GM21825 (cell line): ENCODE measurements at regions not wholly inside any gene's neighbourhood (a gene's known extent, or its start where the extent isn't known, plus 50 kb on each side); places are given as distances from the start of the nearest gene placed in this dataset.
"Not testable (repeated sequence)": the region's sequence is repeated elsewhere in the genome, so short reads cannot be mapped to it uniquely, and the experiment has no call there.

Experiments
- ATAC-seq: cut with Tn5 transposase; IDR thresholded peaks from one replicate; pipeline ENCODE4 v1.9.1; 2021; ENCODE audit warnings: mild to moderate bottlenecking, moderate library complexity; ENCODE audit not compliant: unreplicated experiment

DNA sequence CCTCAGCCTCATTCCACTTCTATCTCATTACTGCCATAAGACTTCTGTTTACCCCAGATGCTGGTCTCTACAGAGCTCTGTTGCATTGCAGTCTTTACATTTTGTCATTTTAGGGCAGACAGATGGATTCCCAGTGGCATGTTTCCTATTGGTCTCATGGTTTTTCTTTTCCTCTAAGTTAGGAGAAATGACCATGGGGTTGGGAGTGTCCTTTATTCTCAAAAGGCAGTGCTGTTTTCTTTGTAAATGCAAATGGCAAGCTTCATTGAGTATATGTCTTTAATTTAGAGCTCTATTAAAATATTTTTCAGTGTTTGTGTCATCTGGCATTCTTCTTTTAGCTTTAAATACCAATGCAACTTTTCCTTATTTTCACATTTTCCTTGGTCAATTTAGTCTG is 57.0 kb downstream of the MSTN start:
- ATAC-seq, result no peak

DNA sequence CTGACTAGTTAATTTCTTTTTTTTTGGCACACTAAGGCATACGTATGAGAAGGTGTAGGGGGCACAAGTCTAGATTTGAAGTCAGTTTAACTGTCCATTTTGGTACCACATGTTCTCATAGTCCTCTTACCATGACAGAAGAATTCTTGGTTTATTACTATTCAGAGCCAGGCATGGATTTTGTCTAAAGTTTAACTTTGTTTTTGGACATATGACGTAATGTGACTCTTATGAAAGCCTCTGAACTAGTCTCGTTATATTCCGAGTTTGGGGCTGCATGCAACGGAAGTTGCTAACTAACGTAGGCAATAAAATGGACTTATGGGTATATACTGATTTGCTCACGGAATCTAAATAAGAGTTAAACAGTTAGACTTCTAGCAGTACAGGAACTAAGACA is 62.9 kb downstream of the MSTN start:
- no peak for ATAC-seq

DNA sequence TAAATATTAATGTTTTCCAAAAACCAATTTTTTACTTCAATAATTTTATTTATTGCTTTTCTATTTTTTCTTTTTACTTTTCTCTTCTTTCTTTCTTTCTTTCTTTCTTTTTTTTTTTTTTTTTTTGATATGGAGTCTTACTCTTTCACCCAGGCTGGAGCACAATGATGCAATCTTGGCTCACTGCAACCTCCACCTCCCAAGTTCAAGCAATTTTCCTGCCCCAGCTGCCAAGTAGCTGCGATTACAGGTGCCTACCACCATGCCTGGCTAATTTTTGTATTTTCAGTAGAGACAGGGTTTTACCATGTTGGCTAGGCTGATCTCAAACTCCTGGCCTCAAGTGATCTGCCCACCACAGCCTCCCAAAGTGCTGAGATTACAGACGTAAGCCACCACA is 63.9 kb downstream of the MSTN start:
- not testable (repeated sequence) for ATAC-seq

DNA sequence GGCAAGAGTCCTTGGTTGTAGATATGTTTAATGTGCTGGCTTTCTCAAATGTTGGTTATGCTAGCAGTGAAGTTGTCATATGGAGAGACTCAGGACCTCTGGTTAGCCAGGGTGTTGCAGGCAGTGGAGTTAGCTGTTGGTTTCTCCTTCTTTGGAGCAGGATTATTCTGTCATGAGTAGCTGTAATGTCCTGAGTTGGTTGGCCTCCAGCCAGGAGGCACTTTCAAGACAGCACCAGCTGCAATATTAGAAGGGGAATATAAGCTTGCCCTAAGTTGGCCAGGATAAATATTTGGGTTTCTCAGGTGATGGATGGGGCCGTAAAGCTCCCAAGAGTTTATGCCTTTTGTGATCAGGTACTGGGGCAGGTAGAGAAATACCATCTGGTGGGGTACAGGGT is 65.5 kb downstream of the MSTN start:
- ATAC-seq, result no peak

DNA sequence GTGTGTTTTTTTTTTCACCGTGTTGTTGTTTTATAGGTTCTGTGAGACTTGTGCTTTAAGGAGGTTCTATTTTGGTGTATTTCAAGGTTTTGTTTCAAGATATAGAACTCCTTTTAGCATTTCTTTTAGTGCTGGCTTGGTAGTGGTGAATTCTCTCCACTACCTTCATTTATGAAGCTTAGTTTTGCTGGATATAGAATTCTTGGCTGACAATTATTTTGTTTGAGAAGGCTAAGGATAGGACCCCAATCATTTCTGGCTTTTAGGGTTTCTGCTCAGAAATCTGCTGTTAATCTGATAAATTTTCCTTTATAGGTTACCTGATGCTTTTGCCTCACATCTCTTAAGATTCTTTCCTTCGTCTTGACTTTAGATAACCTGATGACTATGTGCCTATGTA is 66.8 kb downstream of the MSTN start:
- ATAC-seq, result no peak

DNA sequence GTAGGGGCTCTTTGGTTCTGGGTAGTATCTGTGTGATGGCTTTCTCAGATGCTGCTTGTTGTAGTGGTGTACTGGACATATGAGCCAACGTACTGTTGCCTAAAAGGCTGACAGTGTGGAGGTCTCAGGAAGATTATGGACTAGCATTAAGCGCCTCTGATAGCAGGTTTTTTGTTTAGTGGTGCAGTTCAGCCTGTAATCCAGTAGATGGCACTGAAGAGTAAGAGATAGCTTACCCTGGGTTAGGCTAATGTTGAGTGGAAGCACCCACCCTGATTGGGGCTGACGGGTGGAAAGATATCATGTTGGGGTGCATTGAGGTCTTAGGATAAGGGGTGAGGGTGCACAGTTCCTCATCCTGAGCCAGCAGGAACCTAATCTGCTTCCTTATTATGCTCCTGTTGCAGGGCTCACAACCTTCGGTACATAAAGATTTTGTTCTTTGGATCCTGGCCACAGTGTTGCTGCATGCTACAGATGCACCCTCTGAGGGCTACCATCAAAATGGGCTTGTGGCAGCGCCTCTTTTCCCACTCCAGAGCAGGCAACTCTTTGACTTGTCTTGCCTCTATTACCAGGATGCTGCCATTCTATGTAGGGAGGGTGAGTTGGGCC is 79.6 kb downstream of the MSTN start:
- ATAC-seq, result no peak

DNA sequence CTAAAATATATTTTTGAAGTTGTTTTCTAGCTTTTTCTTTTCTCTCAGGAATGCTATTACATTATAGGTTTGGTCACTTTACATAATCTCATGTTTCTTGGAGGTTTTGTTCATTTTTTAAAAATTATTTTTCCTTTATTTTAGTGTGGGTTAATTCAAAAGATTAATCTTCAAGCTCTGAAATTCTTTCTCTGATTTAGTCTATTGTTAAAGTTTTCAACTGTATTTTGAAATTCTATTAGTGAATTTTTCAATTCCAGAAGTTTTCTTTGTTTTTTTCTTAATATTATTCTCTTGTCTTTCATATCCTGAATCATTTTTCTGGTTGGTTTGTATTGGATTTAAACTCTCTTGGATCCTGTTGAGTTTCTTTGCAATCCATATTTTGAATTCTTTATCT is 80.4 kb downstream of the MSTN start:
- no peak for ATAC-seq

DNA sequence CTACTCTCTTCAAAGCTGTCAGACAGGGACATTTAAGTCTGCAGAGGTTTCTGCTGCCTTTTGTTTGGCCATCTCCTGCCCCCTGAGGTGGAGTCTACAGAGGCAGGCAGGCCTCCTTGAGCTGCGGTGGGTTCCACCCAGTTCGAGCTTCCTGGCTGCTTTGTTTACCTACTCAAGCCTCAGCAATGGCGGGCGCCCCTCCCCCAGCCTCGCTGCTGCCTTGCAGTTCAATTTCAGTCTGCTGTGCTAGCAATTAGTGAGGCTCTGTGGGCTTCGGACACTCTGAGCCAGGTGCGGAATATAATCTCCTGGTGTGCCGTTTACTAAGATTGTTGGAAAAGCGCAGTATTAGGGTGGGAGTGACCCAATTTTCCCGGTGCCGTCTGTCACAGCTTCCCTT is 86.0 kb downstream of the MSTN start:
- ATAC-seq, result not testable (repeated sequence)

DNA sequence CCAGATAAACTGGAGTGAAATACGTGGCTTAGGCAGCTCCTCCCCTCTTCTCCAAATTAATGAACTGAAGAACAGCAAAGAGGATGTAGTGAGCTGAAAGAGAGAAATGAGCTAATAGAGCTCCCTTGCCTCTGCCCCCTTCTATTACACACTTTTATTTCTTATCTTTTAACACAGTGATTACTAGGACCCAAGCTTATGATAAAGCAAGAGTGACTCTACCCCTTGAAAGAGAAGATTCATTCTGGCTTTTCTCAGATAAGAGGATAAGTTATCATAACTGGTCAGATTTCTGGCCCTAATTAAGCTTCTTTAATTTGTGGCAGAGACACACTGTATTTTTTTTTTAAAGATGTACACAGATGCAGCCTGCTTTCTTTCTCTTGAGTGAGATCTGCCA is 102.2 kb downstream of the MSTN start:
- ATAC-seq, result no peak

DNA sequence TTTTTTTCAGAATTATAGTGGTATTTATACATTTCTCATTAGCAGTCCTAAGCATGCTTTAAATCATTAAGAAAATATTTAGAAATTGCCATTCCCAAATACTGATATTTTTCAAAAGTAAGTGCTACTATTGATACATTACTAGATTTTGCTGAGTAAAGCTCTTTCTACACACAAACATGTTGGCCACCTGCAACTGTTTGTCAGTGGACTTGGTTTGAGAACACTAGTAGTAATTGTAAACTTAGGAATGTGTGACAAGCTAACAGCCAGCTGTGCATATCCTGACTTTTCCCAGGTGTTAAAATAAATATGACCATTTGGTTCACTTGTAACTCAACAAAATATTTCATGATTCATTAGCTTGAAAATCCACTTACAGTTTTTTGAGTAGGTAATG is 103.1 kb downstream of the MSTN start:
- ATAC-seq, result no peak

DNA sequence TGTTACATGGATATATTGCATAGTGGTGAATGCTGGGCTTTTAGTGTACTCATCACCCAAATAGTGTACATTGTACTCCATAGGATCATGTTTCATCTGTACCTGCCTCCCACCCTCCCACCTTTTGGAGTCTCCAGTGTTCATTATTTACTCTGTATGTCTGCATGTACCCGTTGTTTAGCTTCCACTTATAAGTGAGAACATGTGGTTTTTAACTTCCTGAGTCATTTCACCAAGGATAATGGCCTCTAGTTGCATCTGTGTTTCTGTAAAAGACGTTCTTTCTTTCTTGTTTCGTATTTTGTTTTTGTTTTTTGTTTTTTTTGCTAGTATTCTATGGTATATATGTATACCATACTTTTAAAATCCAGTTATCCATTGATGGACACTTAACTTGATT is 107.5 kb downstream of the MSTN start:
- peak; percentile 53 for ATAC-seq

DNA sequence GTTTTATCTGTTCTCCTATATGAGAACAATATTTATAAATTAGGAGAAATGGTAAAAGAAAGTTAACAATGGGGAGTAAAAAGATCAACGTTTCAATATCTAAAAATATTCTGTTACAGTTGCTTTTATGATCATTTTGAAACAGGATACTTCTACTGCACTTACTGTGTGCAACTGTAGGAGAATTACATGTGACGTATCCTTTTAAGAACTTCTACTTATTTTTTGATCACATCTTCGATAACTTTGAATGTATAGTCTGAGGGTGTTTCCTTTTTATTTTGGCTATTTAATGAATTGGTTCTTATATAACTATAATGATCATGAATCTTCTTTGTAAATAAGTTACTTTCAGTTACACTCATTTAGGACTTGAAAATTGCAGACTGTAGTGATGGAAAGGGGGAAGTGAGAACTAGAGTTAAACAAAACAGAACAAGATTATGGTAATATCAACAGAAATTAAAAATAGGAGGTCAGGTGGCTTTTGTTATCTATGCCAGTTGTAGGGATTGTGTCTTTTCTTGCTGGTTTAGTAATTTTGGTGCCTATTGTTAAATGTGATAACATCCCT is 109.9 kb downstream of the MSTN start:
- ATAC-seq, result peak; percentile 94

DNA sequence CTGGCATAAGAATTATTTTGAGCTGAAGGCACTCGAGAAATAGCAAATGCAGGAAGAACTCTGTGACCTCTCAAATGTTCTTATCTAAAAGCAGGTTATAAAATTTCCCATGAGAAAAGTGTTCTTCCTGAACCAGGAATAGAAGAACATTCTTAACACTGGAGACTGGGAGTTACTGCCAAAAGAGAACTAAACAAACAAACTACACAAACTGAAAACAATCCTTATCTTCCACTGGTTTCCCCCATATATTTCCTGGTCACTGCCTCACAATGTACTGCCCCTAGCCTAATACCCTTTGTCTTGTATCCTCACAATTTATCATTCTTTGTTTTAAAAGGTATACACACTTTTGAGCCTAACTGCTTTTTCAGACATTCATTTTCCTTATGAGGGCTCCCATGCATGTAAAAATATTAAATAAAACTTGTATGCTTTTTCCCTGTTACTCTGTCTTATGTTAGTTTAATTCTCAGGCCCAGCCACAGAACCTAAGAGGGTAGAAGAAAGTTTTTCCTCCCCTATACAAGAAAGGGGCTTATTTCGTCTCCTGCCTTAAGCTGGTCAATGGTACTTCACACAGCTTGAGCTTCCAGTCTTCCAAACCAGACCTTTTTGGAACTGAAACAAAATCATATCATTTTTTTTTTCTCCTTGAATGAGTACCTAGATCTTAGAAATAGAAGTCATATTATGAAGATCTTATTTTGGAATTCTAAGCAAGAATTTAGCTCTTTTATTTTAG is 110.6 kb downstream of the MSTN start:
- peak; percentile 41 for ATAC-seq

DNA sequence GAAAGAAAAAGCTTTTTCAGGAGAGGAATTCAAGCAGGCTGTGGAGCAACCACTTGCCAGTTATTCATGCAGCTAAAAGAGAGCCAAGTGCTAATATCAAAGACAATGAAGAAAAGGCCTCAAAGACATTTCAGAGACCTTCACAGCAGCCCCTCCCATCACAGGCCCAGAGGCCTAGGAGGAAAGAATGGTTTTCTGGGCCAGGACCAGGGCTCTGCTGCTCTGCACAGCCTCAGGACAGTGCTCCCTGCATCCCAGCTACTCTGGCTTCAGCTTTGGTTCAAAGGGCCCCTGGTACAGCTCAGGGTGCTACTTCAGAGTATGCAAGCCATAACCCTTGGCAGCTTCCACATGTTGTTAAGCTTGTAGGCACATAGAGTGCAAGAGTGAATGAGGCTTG is 119.5 kb downstream of the MSTN start:
- ATAC-seq, result no peak

DNA sequence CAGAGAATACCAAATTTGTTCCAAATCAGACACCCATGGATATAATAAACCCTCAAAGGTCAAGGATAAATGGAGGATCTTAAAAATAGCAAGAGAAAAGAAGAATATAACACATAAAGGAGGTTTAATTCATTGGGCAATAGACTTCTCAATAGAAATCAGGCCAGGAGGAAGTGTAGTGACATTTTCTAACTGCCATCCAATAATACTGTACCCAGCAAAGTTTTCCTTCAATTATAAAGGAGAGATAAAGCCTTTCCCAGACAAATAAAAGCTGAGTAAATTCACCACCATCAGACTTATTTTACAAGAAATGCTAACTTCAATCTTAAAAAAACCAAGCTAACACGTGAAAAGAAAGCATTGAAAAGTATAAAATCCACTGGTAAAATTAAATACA is 121.6 kb downstream of the MSTN start:
- ATAC-seq, result no peak

DNA sequence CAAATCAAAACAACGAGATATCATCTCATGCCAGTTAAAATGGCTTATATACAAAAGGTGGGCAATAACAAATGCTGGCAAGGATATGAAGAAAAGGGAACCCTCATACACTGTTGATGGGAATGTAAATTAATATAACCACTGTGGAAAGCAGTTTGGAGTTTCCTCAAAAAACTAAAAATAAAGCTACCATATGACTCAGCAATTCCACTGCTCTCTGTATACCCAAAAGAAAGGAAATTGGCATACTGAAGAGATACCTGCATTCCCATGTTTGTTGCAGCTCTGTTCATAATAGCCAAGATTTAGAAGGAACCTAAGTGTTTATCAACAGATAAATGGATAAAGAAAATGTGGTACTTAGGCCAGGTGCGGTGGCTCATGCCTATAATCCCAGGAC is 124.8 kb downstream of the MSTN start:
- no peak for ATAC-seq

DNA sequence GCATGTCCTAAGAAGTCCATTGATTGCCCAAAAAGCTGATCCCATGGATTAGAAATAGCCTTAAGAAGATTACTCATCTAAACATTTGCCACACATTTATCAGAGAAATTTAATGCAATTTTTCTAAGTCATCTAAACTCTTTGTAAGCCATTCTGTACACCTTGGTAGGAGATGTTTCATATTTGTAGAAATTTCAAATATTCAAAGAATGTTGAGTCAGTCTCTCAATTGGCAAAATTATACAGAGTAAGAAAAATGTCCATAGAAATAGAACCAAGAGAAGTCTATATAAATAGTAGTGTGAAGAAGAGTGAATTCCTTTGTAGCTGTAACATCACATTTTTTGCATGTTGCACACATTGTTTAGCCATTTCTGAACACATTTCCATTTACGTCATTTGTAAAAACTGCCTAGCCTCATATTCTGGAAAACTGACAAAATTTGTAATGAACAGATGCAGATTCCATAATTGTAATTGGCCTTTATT is 128.6 kb downstream of the MSTN start:
- no peak for ATAC-seq

DNA sequence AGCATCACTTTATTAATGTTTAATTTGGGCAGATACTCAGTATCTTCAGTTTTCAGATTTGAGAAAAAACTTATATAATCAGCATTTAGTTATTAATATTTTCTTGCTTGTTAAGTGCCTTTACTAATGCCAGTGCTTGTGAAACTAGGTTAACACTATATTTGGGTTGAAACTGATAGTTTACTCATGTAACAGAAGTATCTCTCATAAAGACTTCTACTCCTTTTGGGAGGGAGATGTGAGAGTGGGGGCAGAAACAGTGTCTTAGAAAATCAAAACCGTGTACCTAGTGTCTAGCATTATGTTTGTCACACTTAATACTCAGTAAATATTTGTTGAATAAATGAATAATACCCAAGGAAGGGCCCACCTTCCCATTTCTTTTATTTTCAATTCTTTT is 129.5 kb downstream of the MSTN start:
- peak; percentile 98 for ATAC-seq

DNA sequence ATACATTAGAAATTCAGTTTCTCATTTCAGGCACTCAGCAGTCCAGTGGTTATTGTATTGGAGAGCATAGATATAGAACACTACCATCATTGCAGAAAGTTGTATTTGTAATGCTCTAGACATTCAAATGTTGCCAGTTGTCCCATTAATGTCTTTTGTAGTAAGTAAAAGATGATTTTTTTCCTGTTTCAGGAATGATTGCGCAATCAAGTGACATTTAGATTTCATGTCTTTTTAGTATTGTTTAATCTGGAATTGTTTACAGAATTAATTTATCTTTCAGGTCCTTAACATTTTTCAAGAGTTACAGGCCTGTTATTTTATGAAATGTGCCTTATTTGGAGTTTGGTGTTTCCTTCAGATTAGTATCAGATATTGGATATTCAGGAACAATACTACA is 134.7 kb downstream of the MSTN start:
- no peak for ATAC-seq
